Heart left ventricle (tissue), 13 donors: ENCODE measurements at regions not wholly inside any gene's neighbourhood (a gene's known extent, or its start where the extent isn't known, plus 50 kb on each side); places are given as distances from the start of the nearest gene placed in this dataset.

Source experiments
- POLR2A ChIP-seq, 2 donors: fragments of 450-650 bp; IDR thresholded peaks; one replicate each; pipeline ENCODE4 v1.6.1; 2017; ENCODE audit warnings: antibody characterized with exemption in 2 of 2, mild to moderate bottlenecking in 2 of 2, moderate library complexity in 2 of 2
- TF ChIP-seq, protein P1 (sequence below), 12 donors: fragments of 200-600 bp; sonication (generic) in 4 of 12; IDR thresholded peaks; one replicate each; pipeline versions ENCODE4 v1.5.0 to v1.8.0; 2018 to 2022; ENCODE audit warnings: antibody characterized with exemption in 12 of 12, mild to moderate bottlenecking in 5 of 12
- donor health status: ischemic (EF 13 %, LVEDD 7.1; RV severe dilation, severe dysfunction).
- donor health status: DM: no; HTN: yes; CAD: no.
- donor health status: DM: no; HTN: no; CAD: no.
- donor health status: ischemic (EF 25% LVEDD 6.9; RV normal size, moderate dysfunction).
- donor health status: ischemic (EF 25% LVEDD 5.7; RV mildly dilated, moderate dysfunction).
- donor health status: ischemic (EF 35%, LVEDD 5.7; RV mildly dilated, moderate dysfunction).
- donor health status: nonischemic (EF 11% LVEDD 7.7; RV severe dilation, severe dysfunction).
- donor health status: DM: yes; HTN: yes; CAD: no.
- donor health status: PGD.
- donor health status: ischemic (EF 29% LVEDD 5.4; RV normal size, mild dysfunction).
- donor health status: nonischemic (EF 23%, LVEDD 6.1; RV moderate dilation, normal function).

DNA sequence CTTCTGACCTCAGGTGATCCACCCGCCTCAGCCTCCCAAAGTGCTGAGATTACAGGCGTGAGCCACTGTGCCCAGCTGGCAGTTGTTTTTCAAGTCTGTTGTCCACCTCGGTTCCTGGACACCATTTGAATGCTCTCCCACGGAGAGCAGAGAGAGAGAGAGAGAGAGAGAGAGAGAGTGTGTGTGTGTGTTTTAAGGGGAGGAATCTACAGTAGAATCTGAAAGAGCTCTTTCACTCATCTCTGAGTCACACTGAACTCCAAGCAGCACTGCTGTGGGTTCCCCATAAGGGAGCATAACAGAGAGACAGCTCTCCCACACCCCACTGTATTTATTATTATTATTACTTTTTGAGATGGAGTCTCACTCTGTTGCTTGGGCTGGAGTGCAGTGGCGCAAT lies 156.6 kb downstream of the RPLP1 start:
- TF ChIP-seq, protein P1, sequence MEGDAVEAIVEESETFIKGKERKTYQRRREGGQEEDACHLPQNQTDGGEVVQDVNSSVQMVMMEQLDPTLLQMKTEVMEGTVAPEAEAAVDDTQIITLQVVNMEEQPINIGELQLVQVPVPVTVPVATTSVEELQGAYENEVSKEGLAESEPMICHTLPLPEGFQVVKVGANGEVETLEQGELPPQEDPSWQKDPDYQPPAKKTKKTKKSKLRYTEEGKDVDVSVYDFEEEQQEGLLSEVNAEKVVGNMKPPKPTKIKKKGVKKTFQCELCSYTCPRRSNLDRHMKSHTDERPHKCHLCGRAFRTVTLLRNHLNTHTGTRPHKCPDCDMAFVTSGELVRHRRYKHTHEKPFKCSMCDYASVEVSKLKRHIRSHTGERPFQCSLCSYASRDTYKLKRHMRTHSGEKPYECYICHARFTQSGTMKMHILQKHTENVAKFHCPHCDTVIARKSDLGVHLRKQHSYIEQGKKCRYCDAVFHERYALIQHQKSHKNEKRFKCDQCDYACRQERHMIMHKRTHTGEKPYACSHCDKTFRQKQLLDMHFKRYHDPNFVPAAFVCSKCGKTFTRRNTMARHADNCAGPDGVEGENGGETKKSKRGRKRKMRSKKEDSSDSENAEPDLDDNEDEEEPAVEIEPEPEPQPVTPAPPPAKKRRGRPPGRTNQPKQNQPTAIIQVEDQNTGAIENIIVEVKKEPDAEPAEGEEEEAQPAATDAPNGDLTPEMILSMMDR (IDR thresholded peaks at IDR 0.05), result no peak
- TF ChIP-seq POLR2A (IDR thresholded peaks at IDR 0.05), result no peak
